Astrocyte of the cerebellum (primary cell): ENCODE measurements at regions not wholly inside any gene's neighbourhood (a gene's known extent, or its start where the extent isn't known, plus 50 kb on each side); places are given as distances from the start of the nearest gene placed in this dataset.

Experiments
- DNase-seq: peaks from one replicate; pipeline ENCODE4 v3.0.0-alpha.2; 2011; ENCODE audit warnings: low read depth
- H3K4me3 ChIP-seq: 2 replicates; pipeline ENCODE4 v1.5.1; 2011; ENCODE audit warnings: mild to moderate bottlenecking, low read depth, low read length, moderate library complexity
- CTCF ChIP-seq: IDR thresholded peaks from 2 replicates; pipeline ENCODE4 v1.5.1; 2012; ENCODE audit warnings: low read length, low read depth, moderate library complexity, mild to moderate bottlenecking; ENCODE audit errors: missing control alignments
- in situ Hi-C: cut with HindIII; loops from 2 replicates; pipeline ENCODE4 v1.10.0; 2017; ENCODE audit warnings: low sequenced_read_pairs

GRCh38 chr2:195590199-195590860, 66.7 kb upstream of the SLC39A10 start:
- no peak for DNase-seq
- in situ Hi-C loops = no loop called here
- TF ChIP-seq CTCF = no peak
- H3K4me3 ChIP-seq = no peak overlapping the region

GRCh38 chr2:195587966-195588365, 69.1 kb upstream of the SLC39A10 start:
- no peak for DNase-seq
- in situ Hi-C loops = no loop called here
- TF ChIP-seq CTCF = no peak
- H3K4me3 ChIP-seq = no peak overlapping the region

- in situ Hi-C loops = no loop called here
- TF ChIP-seq CTCF = no peak
Measured at GRCh38 chr2:195586062-195586714, 70.8 kb upstream of the SLC39A10 start.

GRCh38 chr2:195582188-195582587, 74.8 kb upstream of the SLC39A10 start:
- no peak overlapping the region for H3K4me3 ChIP-seq
- in situ Hi-C loops = no loop called here
- no peak for TF ChIP-seq CTCF
- no peak for DNase-seq

More at GRCh38 chr2:195586062-195586714, 70.8 kb upstream of the SLC39A10 start:
- H3K4me3 ChIP-seq = no peak overlapping the region
- DNase-seq = no peak

GRCh38 chr2:195579776-195580555, 77.1 kb upstream of the SLC39A10 start:
- TF ChIP-seq CTCF = no peak
- no peak for DNase-seq
- H3K4me3 ChIP-seq = no peak overlapping the region
- in situ Hi-C loops = no loop called here

- peak; percentile 54 for DNase-seq
- no peak for TF ChIP-seq CTCF
- in situ Hi-C loops = no loop called here
- no peak overlapping the region for H3K4me3 ChIP-seq
Measured at GRCh38 chr2:195575879-195576401, 81.1 kb upstream of the SLC39A10 start.
